Right kidney (tissue), 1 donor: ENCODE measurements at regions not wholly inside any gene's neighbourhood (a gene's known extent, or its start where the extent isn't known, plus 50 kb on each side); places are given as distances from the start of the nearest gene placed in this dataset.
"Not testable (repeated sequence)": the region's sequence is repeated elsewhere in the genome, so short reads cannot be mapped to it uniquely, and the experiment has no call there.

ENCODE experiments used
- DNase-seq: peaks from one replicate; pipeline ENCODE4 v3.0.0-alpha.2; 2016

DNA sequence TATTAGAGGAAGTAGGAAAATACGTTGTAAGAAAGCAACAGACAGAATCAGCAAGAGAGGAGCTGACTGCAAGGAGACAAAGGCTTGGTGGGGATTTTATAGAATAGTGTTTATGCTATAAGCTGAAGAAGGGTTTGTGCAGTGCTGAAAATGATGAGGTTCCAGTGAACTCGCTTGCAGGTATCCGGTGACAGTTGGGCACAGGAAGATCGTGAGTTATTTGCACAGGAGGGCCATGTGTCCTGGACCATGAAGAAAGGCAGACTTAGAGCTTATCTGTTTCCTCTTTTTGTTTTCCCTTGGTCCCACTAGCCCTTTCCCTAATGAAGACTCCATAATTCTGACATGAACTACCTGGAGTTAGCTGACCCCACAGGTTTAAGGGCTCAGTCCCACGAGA lies 61.4 kb downstream of the NXNL2 start:
- DNase-seq = no peak

DNA sequence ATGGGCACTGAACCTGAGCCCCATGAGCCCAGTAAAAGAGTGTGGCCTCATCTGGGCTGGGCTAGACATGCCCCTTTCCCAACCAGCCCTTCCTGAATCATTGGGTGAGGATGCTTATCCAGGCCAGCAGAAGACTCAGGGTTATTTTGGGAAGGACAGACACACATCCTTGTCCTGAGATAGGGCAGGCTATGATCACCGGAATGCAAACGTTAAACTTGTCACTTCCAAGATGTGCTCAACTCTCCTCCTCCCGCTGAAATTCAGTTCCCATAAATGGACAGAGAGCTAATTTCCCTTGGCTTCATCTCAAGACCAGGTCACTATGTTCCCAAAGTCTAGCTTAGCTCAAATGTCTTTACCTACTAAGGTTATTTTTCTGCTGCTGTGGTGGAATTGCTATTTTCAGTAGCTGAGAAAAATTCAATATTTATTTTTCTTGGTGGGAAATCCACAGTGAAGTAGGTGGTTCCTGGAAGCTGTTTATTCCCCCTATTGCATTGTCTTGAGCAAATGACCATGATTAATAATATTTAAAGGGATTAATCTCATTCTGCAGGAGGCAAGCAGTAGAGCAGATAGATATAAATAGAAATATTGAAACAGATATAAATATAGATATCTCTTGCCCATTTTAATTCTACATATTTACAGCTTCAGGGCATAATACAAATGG lies 70.0 kb downstream of the NXNL2 start:
- no peak for DNase-seq

GRCh38 chr9:88605512-88606362 lies 70.8 kb downstream of the NXNL2 start:
- no peak for DNase-seq

GRCh38 chr9:88614359-88614758 lies 79.4 kb downstream of the NXNL2 start:
- no peak for DNase-seq

DNA sequence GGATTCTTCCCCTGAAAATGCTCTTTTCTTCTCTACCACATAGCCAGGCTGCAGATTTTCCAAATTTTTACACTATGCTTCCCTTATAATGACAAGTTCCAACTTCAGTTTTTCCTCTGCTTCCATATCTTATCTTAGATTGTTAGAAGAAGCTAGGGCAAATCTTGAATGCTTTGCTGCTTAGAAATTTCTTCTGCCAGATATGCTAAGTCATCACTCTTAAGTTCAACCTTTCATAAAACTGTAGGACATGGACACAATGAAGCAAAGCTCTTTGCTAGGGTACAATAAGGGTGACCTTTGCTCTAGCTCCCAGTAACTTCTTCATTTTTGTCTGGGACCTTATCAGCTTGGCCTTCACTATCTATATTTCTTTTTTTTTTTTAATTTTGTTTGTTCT lies 88.7 kb downstream of the NXNL2 start:
- DNase-seq = no peak

DNA sequence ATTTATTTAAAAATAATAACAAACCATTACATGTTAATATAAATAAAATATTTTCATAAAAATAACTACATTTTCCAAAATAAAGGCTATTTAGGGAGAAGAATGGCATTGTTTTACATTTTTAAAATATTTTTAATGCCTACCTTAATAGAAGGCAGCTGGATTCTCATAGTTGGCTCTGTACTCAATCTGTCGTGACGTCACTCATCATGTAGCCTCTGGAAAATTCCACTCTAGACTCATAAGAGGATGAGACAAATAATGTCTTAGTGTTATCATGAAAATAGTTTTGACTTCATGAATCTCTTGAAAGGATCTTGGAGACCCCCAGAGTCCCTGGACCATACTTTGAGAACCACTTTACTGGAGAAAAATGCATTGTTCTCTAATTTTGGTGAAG lies 93.1 kb downstream of the NXNL2 start:
- DNase-seq = no peak

DNA sequence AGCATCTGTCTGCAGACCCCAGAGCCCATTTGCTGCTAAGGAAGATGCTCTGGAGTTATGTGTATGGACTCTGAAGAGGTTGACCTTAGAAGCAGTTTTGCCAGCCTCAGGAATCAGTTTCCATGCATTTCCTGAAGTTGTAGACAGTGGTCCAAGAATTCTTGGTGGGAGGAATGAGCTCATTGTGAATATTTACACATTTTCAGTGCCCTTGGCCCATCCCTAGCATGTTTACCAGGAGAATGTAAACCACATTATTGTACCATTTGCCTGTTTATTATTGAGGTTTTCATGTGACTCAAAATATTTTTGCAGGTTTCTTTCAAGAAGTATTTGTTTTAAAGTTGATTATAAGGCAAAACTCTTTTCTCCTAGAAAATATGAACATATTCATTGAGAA lies 93.8 kb downstream of the NXNL2 start:
- DNase-seq = no peak

DNA sequence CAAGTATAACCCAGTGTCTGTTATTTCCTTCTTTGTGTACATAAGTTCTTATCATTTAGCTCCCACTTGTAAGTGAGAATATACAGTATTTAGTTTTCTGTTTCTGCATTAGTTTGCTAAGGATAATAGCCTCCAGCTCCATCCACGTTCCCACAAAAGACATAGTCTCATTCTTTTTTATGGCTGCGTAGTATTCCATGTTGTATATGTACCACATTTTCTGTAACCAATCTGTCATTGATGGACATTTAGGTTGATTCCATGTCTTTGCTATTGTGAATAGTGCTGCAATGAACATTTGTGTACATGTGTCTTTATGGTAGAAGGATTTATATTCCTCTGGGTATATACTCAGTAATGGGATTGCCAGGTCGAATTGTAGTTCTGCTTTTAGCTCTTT lies 95.6 kb downstream of the NXNL2 start:
- not testable (repeated sequence) for DNase-seq

- no peak for DNase-seq
These were observed 100.2 kb downstream of the NXNL2 start for GRCh38 chr9:88635151-88635550.

DNA sequence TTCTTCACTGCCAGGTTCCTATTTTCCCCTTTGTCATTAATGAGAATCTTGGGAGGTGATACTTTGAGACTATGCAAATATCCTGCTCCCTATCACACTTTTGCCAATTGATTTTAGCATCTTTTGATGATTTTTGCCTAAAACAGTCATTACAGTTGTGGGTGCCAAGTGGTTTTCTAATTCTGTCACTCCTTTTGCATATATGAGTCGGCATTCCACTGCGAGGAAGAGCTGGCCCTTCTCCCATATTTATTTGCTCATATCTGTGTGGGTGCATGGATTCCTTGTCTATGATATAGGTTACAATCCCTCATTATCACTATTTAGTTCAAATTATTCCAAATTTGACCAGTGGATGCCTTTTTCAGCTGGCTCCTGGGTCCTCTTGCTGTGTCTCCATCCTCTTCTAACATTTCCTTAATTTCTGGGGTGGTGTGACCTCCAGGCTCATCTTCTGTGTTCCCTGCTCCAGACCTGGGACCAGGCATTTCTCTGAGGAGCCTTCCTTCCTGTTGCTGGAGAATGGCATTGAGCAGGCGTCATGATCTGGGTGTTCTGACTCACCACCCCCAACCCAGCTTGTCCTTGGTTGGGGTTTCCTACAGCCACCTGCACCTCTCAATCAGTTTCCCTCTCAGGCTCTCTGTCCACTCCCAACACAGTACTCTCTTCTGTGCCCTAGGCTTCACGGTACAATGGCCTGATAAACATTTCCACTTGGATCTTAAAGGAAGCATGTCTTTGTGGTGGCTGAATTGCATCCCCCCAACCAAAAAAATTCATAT lies 106.7 kb downstream of the NXNL2 start:
- DNase-seq = no peak

DNA sequence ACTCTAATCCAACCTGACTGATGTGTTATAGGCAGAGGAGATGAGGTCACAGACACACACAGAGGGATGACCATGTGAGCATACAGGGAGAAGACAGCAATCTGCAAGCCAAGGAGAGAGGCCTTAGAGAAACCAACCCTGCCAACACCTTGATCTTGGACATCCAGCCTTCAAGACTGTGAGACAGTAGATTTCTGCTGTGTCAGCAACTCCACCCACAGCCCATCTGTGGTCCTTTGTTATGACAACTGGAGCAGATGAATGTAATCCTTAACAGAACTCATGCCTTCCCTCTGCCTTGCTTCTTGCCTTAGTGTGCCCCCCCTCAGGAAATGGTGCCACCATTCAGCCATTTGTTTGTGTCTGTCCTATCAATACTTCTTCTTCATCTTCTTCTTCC lies 107.4 kb downstream of the NXNL2 start:
- DNase-seq = no peak

- DNase-seq = no peak
These were observed 109.0 kb downstream of the NXNL2 start for GRCh38 chr9:88643931-88644330.

DNA sequence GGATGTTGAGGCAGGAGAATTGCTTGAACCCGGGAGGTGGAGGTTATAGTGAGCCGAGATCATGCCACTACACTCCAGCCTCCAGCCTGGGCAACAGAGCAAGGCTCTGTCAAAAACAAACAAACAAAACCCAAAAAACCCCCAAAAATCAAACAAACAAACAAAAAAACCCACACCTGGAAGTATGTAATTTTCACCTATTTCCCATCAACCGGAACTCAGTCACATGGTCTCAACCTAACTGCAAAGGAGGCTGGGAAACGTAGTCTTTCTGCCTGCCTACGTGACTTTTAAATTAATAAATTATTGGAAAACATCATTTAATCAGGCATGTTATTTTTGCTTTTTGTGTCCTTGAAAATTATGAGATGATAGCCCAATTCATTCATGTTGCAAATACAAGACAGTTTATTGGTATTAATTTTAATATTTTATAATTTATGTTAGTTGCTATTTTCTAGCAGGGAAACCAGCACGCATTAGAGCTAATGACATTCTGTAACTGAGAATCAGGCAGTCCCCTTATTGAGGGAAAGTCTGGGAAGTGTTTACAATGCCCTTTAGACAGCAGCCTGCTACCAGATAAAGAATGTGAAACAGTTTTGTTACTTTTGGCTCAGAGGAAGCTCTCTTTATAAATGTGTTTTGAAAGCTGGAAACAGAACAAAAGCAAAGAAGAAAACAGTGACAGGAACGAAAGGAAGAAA lies 110.3 kb downstream of the NXNL2 start:
- no peak for DNase-seq

DNA sequence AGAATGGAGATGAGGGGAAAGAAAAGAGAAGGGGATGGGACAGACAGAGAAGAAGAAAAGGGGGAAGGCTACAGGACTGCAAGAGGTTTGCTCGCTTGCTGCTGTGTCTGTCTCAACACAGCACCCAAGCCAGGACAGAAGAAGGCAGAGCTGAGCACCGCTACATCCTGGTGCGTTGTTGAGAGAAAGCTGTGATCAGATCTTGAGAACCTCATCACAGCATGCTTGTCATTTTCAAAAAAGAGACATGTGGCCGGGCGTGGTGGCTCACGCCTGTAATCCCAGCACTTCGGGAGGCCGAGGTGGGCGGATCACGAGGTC lies 110.9 kb downstream of the NXNL2 start:
- DNase-seq = peak; percentile 17

GRCh38 chr9:88646539-88647300 lies 111.7 kb downstream of the NXNL2 start:
- DNase-seq = no peak

- DNase-seq = no peak
These were observed 117.0 kb downstream of the NXNL2 start for GRCh38 chr9:88651682-88652633.

DNA sequence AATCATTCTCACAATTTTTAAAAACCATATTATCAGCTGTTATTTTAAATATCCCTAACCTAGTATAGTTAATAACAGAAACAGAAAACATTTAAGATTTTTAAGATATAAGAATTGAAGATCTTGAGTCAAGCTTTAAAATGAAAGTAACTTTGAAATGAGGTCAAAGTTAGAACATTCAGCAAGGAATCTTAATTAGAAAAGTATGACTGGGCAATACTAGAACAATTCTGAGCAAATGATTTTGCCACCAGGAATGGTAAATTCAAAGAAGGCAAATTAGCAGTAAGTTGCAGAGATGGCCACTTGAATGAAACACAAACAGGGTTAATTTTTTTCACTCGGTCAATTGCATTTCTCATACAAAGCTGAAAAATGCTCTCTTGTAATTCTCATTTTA lies 117.9 kb downstream of the NXNL2 start:
- DNase-seq = no peak

DNA sequence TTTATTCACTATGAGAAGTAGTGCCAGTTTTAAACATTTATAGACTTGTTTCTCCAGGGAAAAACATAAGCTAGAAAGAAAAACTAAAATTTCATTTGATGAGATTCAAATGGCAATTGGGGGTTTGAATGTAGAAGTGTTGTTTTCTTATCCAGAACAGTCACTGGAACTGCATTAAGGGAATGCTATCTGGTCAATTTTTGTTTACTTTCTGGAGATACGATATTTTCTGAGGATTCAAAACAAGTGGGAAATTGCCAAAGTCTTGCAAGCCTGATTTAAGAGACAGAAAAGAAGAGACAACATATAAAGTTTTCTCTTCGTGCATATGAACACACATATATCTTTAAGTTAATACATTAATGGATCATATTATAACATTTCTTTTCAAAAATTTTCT lies 118.4 kb downstream of the NXNL2 start:
- DNase-seq = no peak

GRCh38 chr9:88653911-88654310 lies 118.9 kb downstream of the NXNL2 start:
- no peak for DNase-seq

DNA sequence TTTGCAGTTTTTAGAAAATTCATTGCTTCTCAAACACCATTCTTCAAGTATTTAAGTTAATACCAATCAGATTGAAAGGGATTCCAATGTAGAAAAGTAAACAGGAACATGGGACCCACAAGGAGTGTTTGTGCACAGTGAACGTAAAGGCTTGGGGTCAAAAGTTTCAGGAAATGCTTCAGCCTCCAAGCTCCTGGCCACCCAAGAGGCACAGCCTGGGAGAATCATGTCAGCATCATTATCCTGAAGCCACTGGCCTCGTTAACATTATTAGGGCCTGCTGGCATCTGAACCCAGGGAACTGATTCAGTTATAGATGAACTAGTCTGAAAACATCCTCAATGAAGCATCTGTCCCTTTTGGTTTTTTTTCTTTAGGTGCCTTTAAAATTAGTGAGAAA lies 122.9 kb downstream of the NXNL2 start:
- DNase-seq = no peak

DNA sequence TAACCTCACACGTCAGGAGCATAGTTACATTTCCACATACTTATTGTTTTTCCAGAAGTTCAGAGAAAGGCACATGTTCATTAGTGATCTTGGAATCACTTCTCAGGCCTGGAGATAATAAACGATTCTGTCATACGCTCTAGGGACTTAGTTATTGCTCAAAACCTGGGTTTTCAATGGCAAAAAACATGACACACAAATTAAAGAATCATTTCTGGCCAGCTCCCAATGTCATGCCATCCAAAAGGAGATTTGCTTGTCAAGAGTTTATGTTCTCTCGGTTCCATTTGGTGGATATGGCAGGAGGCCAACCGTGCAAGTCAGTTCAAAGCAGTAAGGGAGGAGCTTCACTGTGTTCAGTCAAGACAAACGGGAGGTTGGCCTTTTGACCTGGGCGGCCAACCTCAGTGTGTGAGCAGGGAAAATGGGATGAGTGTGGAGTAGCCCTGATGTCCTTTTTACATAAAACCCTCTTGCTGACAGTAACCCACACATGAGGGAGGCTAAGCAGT lies 123.4 kb downstream of the NXNL2 start:
- peak; percentile 34 for DNase-seq
